Neural progenitor cell (in vitro differentiated cells): ENCODE measurements at regions not wholly inside any gene's neighbourhood (a gene's known extent, or its start where the extent isn't known, plus 50 kb on each side); places are given as distances from the start of the nearest gene placed in this dataset.

Experiments used
- DNase-seq: peaks from one replicate; pipeline ENCODE4 v3.0.0-alpha.2; 2016; ENCODE audit warnings: low spot score
- H2AFZ ChIP-seq: fragments of 200-600 bp; sonication (generic); replicated peaks from 2 replicates; pipeline ENCODE4 v1.6.1; 2016; ENCODE audit warnings: antibody characterized with exemption
- H3F3A ChIP-seq: fragments of 200-600 bp; sonication (generic); 2 replicates; pipeline ENCODE4 v1.6.1; 2016; ENCODE audit warnings: antibody characterized with exemption, low read depth
- H3K27ac ChIP-seq: fragments of 200-600 bp; sonication (generic); 2 replicates; pipeline ENCODE4 v1.5.1; 2016; ENCODE audit warnings: mild to moderate bottlenecking
- H3K27me3 ChIP-seq: fragments of 200-600 bp; sonication (generic); 2 replicates; pipeline ENCODE4 v1.6.1; 2016; ENCODE audit warnings: mild to moderate bottlenecking, moderate library complexity
- H3K36me3 ChIP-seq: fragments of 200-600 bp; sonication (generic); 2 replicates; pipeline ENCODE4 v1.5.1; 2016
- H3K4me1 ChIP-seq: fragments of 200-600 bp; sonication (generic); 2 replicates; pipeline ENCODE4 v1.6.1; 2016; ENCODE audit warnings: mixed run types
- H3K4me2 ChIP-seq: fragments of 200-600 bp; sonication (generic); 2 replicates; pipeline ENCODE4 v1.6.1; 2016
- H3K4me3 ChIP-seq: fragments of 200-600 bp; sonication (generic); 2 replicates; pipeline ENCODE4 v1.5.1; 2016
- H3K79me2 ChIP-seq: fragments of 200-600 bp; sonication (generic); 2 replicates; pipeline ENCODE4 v1.6.1; 2016; ENCODE audit warnings: low read depth
- H3K9ac ChIP-seq: fragments of 200-600 bp; sonication (generic); 2 replicates; pipeline ENCODE4 v1.6.1; 2016
- H3K9me3 ChIP-seq: fragments of 200-600 bp; sonication (generic); 2 replicates; pipeline ENCODE4 v1.5.1; 2016; ENCODE audit warnings: low read depth
- H4K20me1 ChIP-seq: fragments of 200-600 bp; sonication (generic); 2 replicates; pipeline ENCODE4 v1.6.1; 2016; ENCODE audit warnings: low read depth
- H3K27ac Mint-ChIP-seq: 3 replicates; pipeline ENCODE4 v1.8.0; 2021; ENCODE audit warnings: mixed read lengths
- H3K27me3 Mint-ChIP-seq: 2 replicates; pipeline ENCODE4 v1.8.0; 2022; ENCODE audit warnings: low read depth, mild to moderate bottlenecking, inconsistent platforms, moderate library complexity, mixed read lengths; ENCODE audit not compliant: insufficient read depth
- H3K36me3 Mint-ChIP-seq: 3 replicates; pipeline ENCODE4 v1.8.0; 2021; ENCODE audit warnings: mixed read lengths
- H3K4me1 Mint-ChIP-seq: 3 replicates; pipeline ENCODE4 v1.8.0; 2021; ENCODE audit warnings: mixed read lengths
- H3K4me3 Mint-ChIP-seq: 3 replicates; pipeline ENCODE4 v1.8.0; 2021; ENCODE audit warnings: mild to moderate bottlenecking, moderate library complexity, mixed read lengths
- H3K9me3 Mint-ChIP-seq: 3 replicates; pipeline ENCODE4 v1.8.0; 2020; ENCODE audit warnings: mixed read lengths
- CTCF ChIP-seq: fragments of 200-600 bp; sonication (generic); IDR thresholded peaks from 2 replicates; pipeline ENCODE4 v1.5.1; 2017; ENCODE audit warnings: antibody characterized with exemption, mild to moderate bottlenecking
- EZH2 ChIP-seq: fragments of 200-600 bp; sonication (generic); IDR thresholded peaks from 2 replicates; pipeline ENCODE4 v1.6.1; 2017; ENCODE audit warnings: antibody characterized with exemption, mild to moderate bottlenecking, moderate library complexity
- EZH2phosphoT487 ChIP-seq: fragments of 200-600 bp; sonication (generic); IDR thresholded peaks from 2 replicates; pipeline ENCODE4 v1.6.1; 2017; ENCODE audit warnings: antibody characterized with exemption

DNA sequence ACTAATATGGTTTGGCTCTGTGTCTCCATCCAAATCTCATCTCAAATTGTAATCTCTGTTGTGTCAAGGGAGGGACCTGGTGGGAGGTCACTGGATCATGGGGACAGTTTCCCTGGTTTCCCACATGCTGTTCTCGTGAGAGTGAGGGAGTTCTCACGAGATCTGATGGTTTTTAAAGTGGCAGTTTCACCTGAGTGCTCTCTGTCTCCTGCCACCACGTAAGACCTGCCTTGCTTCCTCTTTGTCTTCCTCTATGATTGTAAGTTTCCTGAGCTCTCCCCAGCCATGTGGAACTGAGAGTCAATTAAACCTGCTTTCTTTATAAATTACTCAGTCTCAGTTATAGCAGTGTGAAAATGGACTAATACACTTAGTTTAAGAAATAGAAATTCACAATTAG is 228.9 kb downstream of the CD47 start:
- no peaks in the 10 kb centered on the region for H3K9me3 ChIP-seq
- peak overlapping the region; percentile 84 for H2AFZ ChIP-seq
- Mint-ChIP-seq H3K27ac (no peak overlapping the region), H3K9me3 (no peaks in the 10 kb centered on the region), H3K36me3 (no peaks in the 10 kb centered on the region), H3K4me3 (no peak overlapping the region), H3K4me1 (peaks cover 6% of the 10 kb centered on the region), H3K27me3 (peaks cover 5% of the 10 kb centered on the region)
- H3K79me2 ChIP-seq, result no peaks in the 10 kb centered on the region
- H3K9ac ChIP-seq, result no peak overlapping the region
- H3K27ac ChIP-seq, result no peak overlapping the region
- no peak overlapping the region for H3K4me3 ChIP-seq
- H3K36me3 ChIP-seq, result no peaks in the 10 kb centered on the region
- no peak overlapping the region for H3K4me2 ChIP-seq
- no peak for DNase-seq
- H3F3A ChIP-seq, result no peaks in the 10 kb centered on the region
- H4K20me1 ChIP-seq, result no peaks in the 10 kb centered on the region
- TF ChIP-seq CTCF (no peak), EZH2 (no peak), EZH2phosphoT487 (no peak)
- peaks cover 7% of the 10 kb centered on the region for H3K4me1 ChIP-seq
- no peaks in the 10 kb centered on the region for H3K27me3 ChIP-seq

- Histone ChIP-seq H3F3A (no peaks in the 10 kb centered on the region), H3K4me3 (no peak overlapping the region), H3K36me3 (no peaks in the 10 kb centered on the region), H3K4me1 (peaks cover 4% of the 10 kb centered on the region), H2AFZ (no peak overlapping the region), H3K79me2 (no peaks in the 10 kb centered on the region), H3K9me3 (no peaks in the 10 kb centered on the region), H3K27me3 (no peaks in the 10 kb centered on the region), H4K20me1 (no peaks in the 10 kb centered on the region), H3K4me2 (no peak overlapping the region), H3K27ac (no peak overlapping the region), H3K9ac (no peak overlapping the region)
- no peak overlapping the region for H3K27ac Mint-ChIP-seq
- no peak for DNase-seq
- H3K4me1 Mint-ChIP-seq, result peaks cover 6% of the 10 kb centered on the region
- H3K4me3 Mint-ChIP-seq, result no peak overlapping the region
- H3K27me3 Mint-ChIP-seq, result peaks cover 4% of the 10 kb centered on the region
- no peaks in the 10 kb centered on the region for H3K9me3 Mint-ChIP-seq
- H3K36me3 Mint-ChIP-seq, result no peaks in the 10 kb centered on the region
- no peak for TF ChIP-seq EZH2phosphoT487
- no peak for TF ChIP-seq EZH2
- TF ChIP-seq CTCF, result no peak
Measured at GRCh38 chr3:107861422-107861821, 229.4 kb downstream of the CD47 start.
